GM12878 (cell line): ENCODE measurements at regions not wholly inside any gene's neighbourhood (a gene's known extent, or its start where the extent isn't known, plus 50 kb on each side); places are given as distances from the start of the nearest gene placed in this dataset.

Experiments used
- CBX3 ChIP-seq: fragments of 200-600 bp; sonication (generic); IDR thresholded peaks from 2 replicates; pipeline ENCODE4 v1.6.1; 2016; ENCODE audit warnings: low read depth, borderline replicate concordance
- CHD4 ChIP-seq: fragments of 200-600 bp; sonication (generic); IDR thresholded peaks from 2 replicates; pipeline ENCODE4 v1.6.1; 2016; ENCODE audit warnings: mild to moderate bottlenecking
- IKZF1 ChIP-seq: fragments of 450-650 bp; conservative IDR thresholded peaks from 2 replicates; pipeline ENCODE4 v1.6.1; 2017; ENCODE audit warnings: antibody characterized with exemption, mild to moderate bottlenecking
- NFYB ChIP-seq: IDR thresholded peaks from 2 replicates; pipeline ENCODE4 v1.6.1; 2011; ENCODE audit warnings: low read depth, mild to moderate bottlenecking, low read length, improper control_type of control experiment, moderate library complexity; ENCODE audit not compliant: insufficient read depth
- POLR2A ChIP-seq: IDR thresholded peaks from 2 replicates; pipeline ENCODE4 v1.6.1; 2011; ENCODE audit warnings: low read depth, mild to moderate bottlenecking, low read length
- POLR2AphosphoS5 ChIP-seq: IDR thresholded peaks from 2 replicates; pipeline ENCODE4 v1.6.1; 2011; ENCODE audit warnings: mild to moderate bottlenecking, low read length, inconsistent platforms
- TAF1 ChIP-seq: IDR thresholded peaks from 2 replicates; pipeline ENCODE4 v1.6.1; 2011; ENCODE audit warnings: mild to moderate bottlenecking, low read depth, low read length, borderline replicate concordance
- TF ChIP-seq, protein P1 (sequence below): IDR thresholded peaks from 2 replicates; pipeline ENCODE4 v1.6.1; 2012; ENCODE audit warnings: low read depth, low read length, improper control_type of control experiment
- TF ChIP-seq, protein P2 (sequence below), 3 experiments: IDR thresholded peaks in 2 of 3; conservative IDR thresholded peaks in 1 of 3; 2 replicates each; pipeline ENCODE4 v1.5.1; 2011; ENCODE audit warnings: low read depth in 3 of 3, low read length in 3 of 3, mild to moderate bottlenecking in 3 of 3, control low read depth in 2 of 3, moderate library complexity in 2 of 3, inconsistent platforms in 1 of 3, mixed read lengths in 1 of 3; ENCODE audit not compliant: control insufficient read depth in 2 of 3, insufficient read depth in 1 of 3; ENCODE audit errors: extremely low read depth in 1 of 3
- TF ChIP-seq, protein P3 (sequence below): IDR thresholded peaks from 2 replicates; pipeline ENCODE4 v1.6.1; 2011; ENCODE audit warnings: low read depth, low read length, improper control_type of control experiment, borderline replicate concordance

DNA sequence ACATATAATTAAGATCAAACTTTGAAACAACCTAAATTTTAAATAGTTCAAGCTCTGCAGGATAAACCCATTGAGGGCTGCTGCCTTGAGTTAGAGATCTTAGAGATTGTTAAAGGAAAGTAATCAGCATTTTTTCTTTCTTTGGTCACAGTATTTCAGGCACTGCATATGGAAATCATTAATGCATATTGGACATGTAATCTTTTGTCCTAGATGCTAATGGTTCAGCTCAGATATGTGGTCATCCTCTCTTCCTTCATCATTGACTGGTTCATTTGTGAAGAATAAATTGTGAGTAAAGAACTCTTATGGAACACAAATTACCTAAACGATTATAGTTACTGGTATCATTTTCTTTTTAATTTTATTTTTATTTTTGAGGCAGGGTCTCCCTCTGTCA lies 82.0 kb upstream of the PRLR start:
- TF ChIP-seq, protein P1, sequence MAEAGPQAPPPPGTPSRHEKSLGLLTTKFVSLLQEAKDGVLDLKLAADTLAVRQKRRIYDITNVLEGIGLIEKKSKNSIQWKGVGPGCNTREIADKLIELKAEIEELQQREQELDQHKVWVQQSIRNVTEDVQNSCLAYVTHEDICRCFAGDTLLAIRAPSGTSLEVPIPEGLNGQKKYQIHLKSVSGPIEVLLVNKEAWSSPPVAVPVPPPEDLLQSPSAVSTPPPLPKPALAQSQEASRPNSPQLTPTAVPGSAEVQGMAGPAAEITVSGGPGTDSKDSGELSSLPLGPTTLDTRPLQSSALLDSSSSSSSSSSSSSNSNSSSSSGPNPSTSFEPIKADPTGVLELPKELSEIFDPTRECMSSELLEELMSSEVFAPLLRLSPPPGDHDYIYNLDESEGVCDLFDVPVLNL, result no peak
- TF ChIP-seq TAF1, result no peak
- TF ChIP-seq, protein P2, sequence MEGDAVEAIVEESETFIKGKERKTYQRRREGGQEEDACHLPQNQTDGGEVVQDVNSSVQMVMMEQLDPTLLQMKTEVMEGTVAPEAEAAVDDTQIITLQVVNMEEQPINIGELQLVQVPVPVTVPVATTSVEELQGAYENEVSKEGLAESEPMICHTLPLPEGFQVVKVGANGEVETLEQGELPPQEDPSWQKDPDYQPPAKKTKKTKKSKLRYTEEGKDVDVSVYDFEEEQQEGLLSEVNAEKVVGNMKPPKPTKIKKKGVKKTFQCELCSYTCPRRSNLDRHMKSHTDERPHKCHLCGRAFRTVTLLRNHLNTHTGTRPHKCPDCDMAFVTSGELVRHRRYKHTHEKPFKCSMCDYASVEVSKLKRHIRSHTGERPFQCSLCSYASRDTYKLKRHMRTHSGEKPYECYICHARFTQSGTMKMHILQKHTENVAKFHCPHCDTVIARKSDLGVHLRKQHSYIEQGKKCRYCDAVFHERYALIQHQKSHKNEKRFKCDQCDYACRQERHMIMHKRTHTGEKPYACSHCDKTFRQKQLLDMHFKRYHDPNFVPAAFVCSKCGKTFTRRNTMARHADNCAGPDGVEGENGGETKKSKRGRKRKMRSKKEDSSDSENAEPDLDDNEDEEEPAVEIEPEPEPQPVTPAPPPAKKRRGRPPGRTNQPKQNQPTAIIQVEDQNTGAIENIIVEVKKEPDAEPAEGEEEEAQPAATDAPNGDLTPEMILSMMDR (IDR thresholded peaks at IDR 0.05 in 2 of 3, conservative IDR thresholded peaks at IDR 0.05 in 1 of 3; ENCODE audit: control insufficient read depth in 2 of 3, extremely low read depth in 1 of 3, insufficient read depth in 1 of 3, low read depth in 3 of 3, low read length in 3 of 3), result no peak
- TF ChIP-seq POLR2A, result no peak
- no peak for TF ChIP-seq CHD4
- TF ChIP-seq POLR2AphosphoS5, result no peak
- TF ChIP-seq IKZF1, result no peak
- TF ChIP-seq, protein P3, sequence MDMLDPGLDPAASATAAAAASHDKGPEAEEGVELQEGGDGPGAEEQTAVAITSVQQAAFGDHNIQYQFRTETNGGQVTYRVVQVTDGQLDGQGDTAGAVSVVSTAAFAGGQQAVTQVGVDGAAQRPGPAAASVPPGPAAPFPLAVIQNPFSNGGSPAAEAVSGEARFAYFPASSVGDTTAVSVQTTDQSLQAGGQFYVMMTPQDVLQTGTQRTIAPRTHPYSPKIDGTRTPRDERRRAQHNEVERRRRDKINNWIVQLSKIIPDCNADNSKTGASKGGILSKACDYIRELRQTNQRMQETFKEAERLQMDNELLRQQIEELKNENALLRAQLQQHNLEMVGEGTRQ, result no peak
- no peak for TF ChIP-seq CBX3
- no peak for TF ChIP-seq NFYB
